DND-41 (cell line): ENCODE measurements at regions not wholly inside any gene's neighbourhood (a gene's known extent, or its start where the extent isn't known, plus 50 kb on each side); places are given as distances from the start of the nearest gene placed in this dataset.

Experiments used
- EZH2 ChIP-seq: IDR thresholded peaks from 3 replicates; pipeline ENCODE4 v1.6.1; 2012; ENCODE audit warnings: borderline replicate concordance, low read depth, mild to moderate bottlenecking, moderate library complexity, low read length, inconsistent platforms; ENCODE audit not compliant: severe bottlenecking
- TF ChIP-seq, protein P1 (sequence below): IDR thresholded peaks from 2 replicates; pipeline ENCODE4 v1.5.1; 2012; ENCODE audit warnings: borderline replicate concordance, low read length, moderate library complexity, mild to moderate bottlenecking; ENCODE audit not compliant: poor library complexity, severe bottlenecking; ENCODE audit errors: extremely low read depth

DNA sequence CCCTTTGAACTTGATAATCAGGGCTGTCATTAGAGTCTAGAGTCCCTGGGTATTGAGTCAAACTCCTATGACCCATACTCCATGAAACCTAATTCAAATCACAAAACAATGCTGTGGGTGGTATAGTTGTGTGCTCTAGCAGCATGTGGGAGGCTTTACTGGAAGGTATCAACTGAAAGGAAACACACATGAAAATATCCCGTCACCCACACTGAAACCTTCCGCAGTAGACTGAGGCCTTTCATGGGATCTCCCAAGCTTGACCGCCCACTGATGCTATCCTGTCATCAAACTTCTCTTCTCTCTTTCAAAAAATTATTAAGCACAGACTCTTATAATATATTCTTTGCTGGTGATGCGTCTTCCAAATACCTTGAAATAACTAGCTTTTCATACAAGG is 569.1 kb upstream of the MEF2C start:
- TF ChIP-seq, protein P1, sequence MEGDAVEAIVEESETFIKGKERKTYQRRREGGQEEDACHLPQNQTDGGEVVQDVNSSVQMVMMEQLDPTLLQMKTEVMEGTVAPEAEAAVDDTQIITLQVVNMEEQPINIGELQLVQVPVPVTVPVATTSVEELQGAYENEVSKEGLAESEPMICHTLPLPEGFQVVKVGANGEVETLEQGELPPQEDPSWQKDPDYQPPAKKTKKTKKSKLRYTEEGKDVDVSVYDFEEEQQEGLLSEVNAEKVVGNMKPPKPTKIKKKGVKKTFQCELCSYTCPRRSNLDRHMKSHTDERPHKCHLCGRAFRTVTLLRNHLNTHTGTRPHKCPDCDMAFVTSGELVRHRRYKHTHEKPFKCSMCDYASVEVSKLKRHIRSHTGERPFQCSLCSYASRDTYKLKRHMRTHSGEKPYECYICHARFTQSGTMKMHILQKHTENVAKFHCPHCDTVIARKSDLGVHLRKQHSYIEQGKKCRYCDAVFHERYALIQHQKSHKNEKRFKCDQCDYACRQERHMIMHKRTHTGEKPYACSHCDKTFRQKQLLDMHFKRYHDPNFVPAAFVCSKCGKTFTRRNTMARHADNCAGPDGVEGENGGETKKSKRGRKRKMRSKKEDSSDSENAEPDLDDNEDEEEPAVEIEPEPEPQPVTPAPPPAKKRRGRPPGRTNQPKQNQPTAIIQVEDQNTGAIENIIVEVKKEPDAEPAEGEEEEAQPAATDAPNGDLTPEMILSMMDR = no peak
- TF ChIP-seq EZH2 = no peak
